ENCODE measurements at regions not wholly inside any gene's neighbourhood (a gene's known extent, or its start where the extent isn't known, plus 50 kb on each side); places are given as distances from the start of the nearest gene placed in this dataset.
"Not testable (repeated sequence)": the region's sequence is repeated elsewhere in the genome, so short reads cannot be mapped to it uniquely, and the experiment has no call there.

- DNase-seq (ENCODE audit: low read depth): not testable (repeated sequence)
Measured at GRCh38 chr11:123344188-123344587, 85.9 kb upstream of the GRAMD1B start.

GRCh38 chr11:123338997-123339752 lies 90.9 kb upstream of the GRAMD1B start:
- no peak for DNase-seq (ENCODE audit: low read depth)

- DNase-seq (ENCODE audit: low read depth): no peak
Measured at GRCh38 chr11:123338266-123338800, 91.7 kb upstream of the GRAMD1B start.

GRCh38 chr11:123334925-123335324 lies 95.1 kb upstream of the GRAMD1B start:
- no peak for DNase-seq (ENCODE audit: low read depth)

GRCh38 chr11:123332577-123332976 lies 97.5 kb upstream of the GRAMD1B start:
- not testable (repeated sequence) for DNase-seq (ENCODE audit: low read depth)

- DNase-seq (ENCODE audit: low read depth): no peak
Measured at GRCh38 chr11:123330948-123331347, 99.1 kb upstream of the GRAMD1B start.

GRCh38 chr11:123330471-123330870 lies 99.6 kb upstream of the GRAMD1B start:
- no peak for DNase-seq (ENCODE audit: low read depth)

- DNase-seq (ENCODE audit: low read depth): no peak
Measured at GRCh38 chr11:123330071-123330470, 100.0 kb upstream of the GRAMD1B start.

GRCh38 chr11:123328281-123328867 lies 101.7 kb upstream of the GRAMD1B start:
- no peak for DNase-seq (ENCODE audit: low read depth)

GRCh38 chr11:123325533-123325932 lies 104.5 kb upstream of the GRAMD1B start:
- DNase-seq (ENCODE audit: low read depth): no peak

GRCh38 chr11:123323568-123323967 lies 106.5 kb upstream of the GRAMD1B start:
- no peak for DNase-seq (ENCODE audit: low read depth)

GRCh38 chr11:123321636-123322035 lies 108.4 kb upstream of the GRAMD1B start:
- DNase-seq (ENCODE audit: low read depth): no peak

GRCh38 chr11:123318623-123319022 lies 111.4 kb upstream of the GRAMD1B start:
- no peak for DNase-seq (ENCODE audit: low read depth)

- not testable (repeated sequence) for DNase-seq (ENCODE audit: low read depth)
Measured at GRCh38 chr11:123318132-123318531, 111.9 kb upstream of the GRAMD1B start.

GRCh38 chr11:123316003-123316402 lies 114.1 kb upstream of the GRAMD1B start:
- no peak for DNase-seq (ENCODE audit: low read depth)

- no peak for DNase-seq (ENCODE audit: low read depth)
Measured at GRCh38 chr11:123314972-123315371, 115.1 kb upstream of the GRAMD1B start.

- no peak for DNase-seq (ENCODE audit: low read depth)
Measured at GRCh38 chr11:123313262-123313661, 116.8 kb upstream of the GRAMD1B start.

- peak; percentile 72 for DNase-seq (ENCODE audit: low read depth)
Measured at GRCh38 chr11:123308077-123308476, 113.0 kb upstream of the CLMP start.

GRCh38 chr11:123307276-123307675 lies 112.2 kb upstream of the CLMP start:
- no peak for DNase-seq (ENCODE audit: low read depth)

- no peak for DNase-seq (ENCODE audit: low read depth)
Measured at GRCh38 chr11:123306531-123306930, 111.5 kb upstream of the CLMP start.

GRCh38 chr11:123305601-123306375 lies 110.7 kb upstream of the CLMP start:
- DNase-seq (ENCODE audit: low read depth): no peak

- DNase-seq (ENCODE audit: low read depth): no peak
Measured at GRCh38 chr11:123304828-123305466, 109.9 kb upstream of the CLMP start.
